Tibial artery (tissue), 4 donors: ENCODE measurements at regions not wholly inside any gene's neighbourhood (a gene's known extent, or its start where the extent isn't known, plus 50 kb on each side); places are given as distances from the start of the nearest gene placed in this dataset.
A peak's percentile ranks its signal among the peaks of the same experiment; 100 is the strongest.

Experiments used
- DNase-seq, 2 donors: peaks; one replicate each; pipeline ENCODE4 v3.0.0-alpha.2; 2019
- H3K27ac ChIP-seq, 2 donors: fragments of 200-600 bp; sonication (generic) in 1 of 2; 1 replicate in 1 of 2; 2 replicates in 1 of 2; pipeline ENCODE4 v1.5.1; 2018 to 2019; ENCODE audit warnings: mild to moderate bottlenecking in 1 of 2
- H3K27me3 ChIP-seq, 2 donors: fragments of 200-600 bp; sonication (generic) in 1 of 2; one replicate each; pipeline versions ENCODE4 v1.5.1 to v1.6.0; 2016 to 2019
- H3K36me3 ChIP-seq, 3 donors: fragments of 200-600 bp; sonication (generic) in 2 of 3; one replicate each; pipeline ENCODE4 v1.5.1; 2016 to 2019; ENCODE audit warnings: mild to moderate bottlenecking in 2 of 3
- H3K4me1 ChIP-seq, 4 donors: fragments of 200-600 bp; sonication (generic) in 2 of 4; 1 replicate in 3 of 4; 2 replicates in 1 of 4; pipeline ENCODE4 v1.5.1; 2016 to 2019
- H3K4me3 ChIP-seq, 2 donors: fragments of 200-600 bp; sonication (generic) in 1 of 2; 1 replicate in 1 of 2; 2 replicates in 1 of 2; pipeline ENCODE4 v1.5.1; 2018 to 2019; ENCODE audit warnings: mild to moderate bottlenecking in 2 of 2
- H3K9me3 ChIP-seq, 3 donors: fragments of 200-600 bp; sonication (generic) in 1 of 3; one replicate each; pipeline ENCODE4 v1.5.1; 2016 to 2019
- intact Hi-C: fragments of 100-400 bp; cut with DNase I; formaldehyde crosslinking; loops from one replicate; pipeline ENCODE4 v1.15.0; 2023; ENCODE audit warnings: low total_unique reads
- TF ChIP-seq, protein P1 (sequence below), 2 experiments: fragments of 200-600 bp in 1 of 2; fragments of 450-650 bp in 1 of 2; IDR thresholded peaks; one replicate each; pipeline ENCODE4 v1.5.1; 2017 to 2019; ENCODE audit warnings: antibody characterized with exemption in 2 of 2, mild to moderate bottlenecking in 1 of 2, moderate library complexity in 1 of 2

DNA sequence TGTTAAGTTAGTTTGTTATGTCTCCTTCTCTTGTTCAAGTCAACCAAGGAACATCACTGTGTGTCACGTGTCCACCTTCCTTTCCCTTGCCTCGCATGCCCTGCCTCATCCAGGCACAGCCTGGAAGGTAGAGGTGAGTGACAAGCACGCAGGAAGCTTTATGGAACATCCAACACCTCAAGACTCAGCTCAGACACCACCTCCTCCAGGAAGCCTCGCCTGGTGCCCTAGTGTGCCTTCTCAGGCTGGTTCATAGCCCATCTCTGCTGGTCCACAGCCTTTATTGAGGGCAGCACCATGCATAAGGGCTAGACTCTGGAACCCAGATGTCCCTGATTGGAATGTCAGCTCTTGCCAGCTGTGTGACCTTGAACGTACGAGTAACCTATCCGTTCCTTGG is 224.3 kb downstream of the ANKRD60 start:
- Histone ChIP-seq H3K4me3 (no peak overlapping the region), H3K36me3 (no peaks in the 10 kb centered on the region), H3K27ac (no peak overlapping the region), H3K27me3 (no peaks in the 10 kb centered on the region), H3K4me1 (peaks cover 0 to 45% (median 35%) of the 10 kb centered on the region in 4 donors), H3K9me3 (no peaks in the 10 kb centered on the region)
- intact Hi-C loops, result no loop called here
- TF ChIP-seq, protein P1, sequence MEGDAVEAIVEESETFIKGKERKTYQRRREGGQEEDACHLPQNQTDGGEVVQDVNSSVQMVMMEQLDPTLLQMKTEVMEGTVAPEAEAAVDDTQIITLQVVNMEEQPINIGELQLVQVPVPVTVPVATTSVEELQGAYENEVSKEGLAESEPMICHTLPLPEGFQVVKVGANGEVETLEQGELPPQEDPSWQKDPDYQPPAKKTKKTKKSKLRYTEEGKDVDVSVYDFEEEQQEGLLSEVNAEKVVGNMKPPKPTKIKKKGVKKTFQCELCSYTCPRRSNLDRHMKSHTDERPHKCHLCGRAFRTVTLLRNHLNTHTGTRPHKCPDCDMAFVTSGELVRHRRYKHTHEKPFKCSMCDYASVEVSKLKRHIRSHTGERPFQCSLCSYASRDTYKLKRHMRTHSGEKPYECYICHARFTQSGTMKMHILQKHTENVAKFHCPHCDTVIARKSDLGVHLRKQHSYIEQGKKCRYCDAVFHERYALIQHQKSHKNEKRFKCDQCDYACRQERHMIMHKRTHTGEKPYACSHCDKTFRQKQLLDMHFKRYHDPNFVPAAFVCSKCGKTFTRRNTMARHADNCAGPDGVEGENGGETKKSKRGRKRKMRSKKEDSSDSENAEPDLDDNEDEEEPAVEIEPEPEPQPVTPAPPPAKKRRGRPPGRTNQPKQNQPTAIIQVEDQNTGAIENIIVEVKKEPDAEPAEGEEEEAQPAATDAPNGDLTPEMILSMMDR (IDR thresholded peaks at IDR 0.05), result no peak
- peak in 1 of 2 donors; percentile 20 for DNase-seq

DNA sequence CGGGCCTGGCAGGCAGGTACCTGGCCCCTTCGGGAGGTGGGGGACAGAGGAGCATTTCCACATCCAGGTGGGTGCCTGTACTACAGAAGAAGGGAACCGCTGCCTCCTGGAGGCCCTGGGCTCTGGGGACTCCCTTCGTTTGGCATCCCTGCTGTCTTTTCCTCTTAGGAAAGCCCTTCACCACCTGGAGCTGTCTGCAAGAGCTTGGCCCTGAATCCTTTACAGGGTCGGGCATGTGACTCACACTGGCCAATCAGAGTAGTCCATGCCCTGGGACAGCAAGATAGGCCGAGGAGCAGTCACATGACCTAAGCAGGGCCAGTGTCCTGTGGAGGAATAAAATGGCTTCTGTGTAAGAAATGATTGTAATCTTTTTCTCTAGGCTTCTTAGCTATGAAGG is 224.9 kb downstream of the ANKRD60 start:
- TF ChIP-seq, protein P1 (IDR thresholded peaks at IDR 0.05), result no peak
- H3K36me3 ChIP-seq, result no peaks in the 10 kb centered on the region
- DNase-seq, result peak in 1 of 2 donors; percentile 19
- no peaks in the 10 kb centered on the region for H3K27me3 ChIP-seq
- H3K9me3 ChIP-seq, result no peaks in the 10 kb centered on the region
- H3K27ac ChIP-seq, result no peak overlapping the region
- no peak overlapping the region for H3K4me3 ChIP-seq
- intact Hi-C loops, result no loop called here
- H3K4me1 ChIP-seq, result peaks cover 0 to 45% (median 34%) of the 10 kb centered on the region in 4 donors

DNA sequence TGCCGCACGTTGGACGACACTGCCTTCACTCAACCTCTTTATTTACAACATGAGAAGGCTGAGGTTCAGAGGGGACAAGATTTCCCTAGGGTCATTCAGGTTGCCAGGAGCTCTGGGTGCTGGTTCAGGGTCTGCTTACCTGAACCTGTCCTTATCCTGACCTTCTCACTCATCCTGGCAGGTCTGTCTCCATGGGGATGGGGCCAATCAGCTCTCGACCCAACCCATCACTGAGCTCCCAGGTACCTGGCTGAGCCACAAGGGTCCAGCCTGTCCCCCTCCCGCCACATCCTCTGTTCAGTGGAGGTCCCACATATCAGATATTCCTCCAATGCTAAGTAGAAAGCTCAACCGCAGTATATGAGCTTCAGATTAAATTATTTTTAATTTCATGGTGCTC is 225.6 kb downstream of the ANKRD60 start:
- DNase-seq, result peak in 1 of 2 donors; percentile 5
- Histone ChIP-seq H3K4me3 (no peak overlapping the region), H3K27me3 (no peaks in the 10 kb centered on the region), H3K27ac (no peak overlapping the region), H3K4me1 (peaks cover 0 to 43% (median 30%) of the 10 kb centered on the region in 4 donors), H3K36me3 (no peaks in the 10 kb centered on the region), H3K9me3 (no peaks in the 10 kb centered on the region)
- intact Hi-C loops, result no loop called here
- TF ChIP-seq, protein P1 (IDR thresholded peaks at IDR 0.05), result no peak

DNA sequence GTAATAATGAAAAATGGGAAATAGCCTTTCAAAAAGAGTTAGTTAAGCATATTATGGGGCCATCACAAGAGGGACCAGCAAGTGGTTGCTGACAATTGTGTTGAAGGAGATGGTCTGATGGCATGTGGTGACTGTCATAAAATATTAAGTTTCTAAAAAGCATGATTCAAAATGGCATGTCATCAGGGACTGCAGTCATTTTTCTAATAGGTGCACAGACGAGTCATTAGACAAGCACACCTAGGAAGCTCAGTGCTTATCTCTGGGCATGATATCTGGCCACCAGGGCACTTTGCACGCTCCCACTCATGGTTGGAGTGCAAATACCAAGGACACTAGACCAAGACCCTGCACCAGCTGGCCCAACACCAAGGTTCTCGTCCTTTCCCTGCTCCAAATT is 226.5 kb downstream of the ANKRD60 start:
- H3K36me3 ChIP-seq, result no peaks in the 10 kb centered on the region
- TF ChIP-seq, protein P1 (IDR thresholded peaks at IDR 0.05), result no peak
- no peaks in the 10 kb centered on the region for H3K27me3 ChIP-seq
- peak in 1 of 2 donors; percentile 29 for DNase-seq
- intact Hi-C loops, result no loop called here
- no peak overlapping the region for H3K4me3 ChIP-seq
- H3K9me3 ChIP-seq, result no peaks in the 10 kb centered on the region
- H3K27ac ChIP-seq, result peak overlapping the region in 1 of 2 donors; percentile 31
- peaks cover 0 to 38% (median 26%) of the 10 kb centered on the region in 4 donors for H3K4me1 ChIP-seq

DNA sequence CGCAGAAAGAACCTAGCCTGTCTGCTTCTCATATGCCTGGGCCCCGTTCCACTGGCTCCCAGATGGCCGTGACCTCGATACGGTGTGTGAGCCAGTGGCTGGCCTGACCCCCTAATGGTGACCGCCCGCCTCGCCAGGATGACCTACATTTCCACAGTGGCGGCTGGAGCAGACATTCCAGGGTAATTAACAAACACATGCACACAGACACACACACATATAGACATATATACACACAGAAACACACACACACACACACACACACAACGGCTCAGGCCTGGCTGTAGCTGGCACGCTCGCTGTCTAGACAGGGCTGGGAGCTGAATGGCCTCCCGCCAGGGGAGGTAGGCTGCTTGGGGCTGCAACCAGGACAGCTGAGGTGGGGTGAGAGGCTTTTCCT is 227.1 kb downstream of the ANKRD60 start:
- Histone ChIP-seq H3K9me3 (no peaks in the 10 kb centered on the region), H3K4me3 (no peak overlapping the region), H3K27me3 (no peaks in the 10 kb centered on the region), H3K27ac (peak overlapping the region in 1 of 2 donors; percentile 31), H3K4me1 (peaks cover 0 to 36% (median 25%) of the 10 kb centered on the region in 4 donors), H3K36me3 (no peaks in the 10 kb centered on the region)
- TF ChIP-seq, protein P1 (IDR thresholded peaks at IDR 0.05), result no peak
- peak in 1 of 2 donors; percentile 69 for DNase-seq
- intact Hi-C loops, result no loop called here

DNA sequence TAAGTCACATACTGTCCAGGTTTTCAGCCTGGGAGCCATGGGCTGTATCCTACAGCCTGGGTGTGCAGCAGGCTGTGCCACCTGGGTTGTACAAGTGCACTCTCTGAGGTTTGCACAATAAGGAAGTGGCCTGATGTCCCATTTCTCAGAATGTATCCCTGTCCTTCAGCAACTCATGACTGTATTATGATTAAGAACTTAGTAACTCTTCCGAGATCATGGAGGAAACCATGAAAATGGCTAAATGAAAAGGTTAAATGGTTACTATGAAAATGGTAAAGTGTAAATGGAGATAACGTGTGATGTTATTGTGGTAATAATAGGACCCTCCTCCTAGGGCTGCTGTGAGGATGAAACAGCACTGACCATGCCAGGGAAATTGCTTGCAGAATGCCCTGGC is 227.6 kb downstream of the ANKRD60 start:
- peak overlapping the region in 1 of 2 donors; percentile 31 for H3K27ac ChIP-seq

More for the DNA sequence above, 227.6 kb downstream of the ANKRD60 start:
- DNase-seq, result no peak
- Histone ChIP-seq H3K36me3 (no peaks in the 10 kb centered on the region), H3K9me3 (no peaks in the 10 kb centered on the region), H3K4me3 (no peak overlapping the region), H3K4me1 (peaks cover 0 to 36% (median 25%) of the 10 kb centered on the region in 4 donors), H3K27me3 (no peaks in the 10 kb centered on the region)
- TF ChIP-seq, protein P1 (IDR thresholded peaks at IDR 0.05), result no peak
- intact Hi-C loops, result no loop called here
